ENCODE measurements at regions not wholly inside any gene's neighbourhood (a gene's known extent, or its start where the extent isn't known, plus 50 kb on each side); places are given as distances from the start of the nearest gene placed in this dataset.
"Not testable (repeated sequence)": the region's sequence is repeated elsewhere in the genome, so short reads cannot be mapped to it uniquely, and the experiment has no call there.

GRCh38 chr6:113209315-113209714 lies 647.8 kb upstream of the MARCKS start:
- H3K27ac ChIP-seq (ENCODE audit: low read depth in 1 of 2, low read length in 1 of 2) = no peak overlapping the region
- H3K9me3 ChIP-seq (ENCODE audit: control insufficient read depth in 2 of 2, insufficient read depth in 1 of 2, low read length in 1 of 2) = no peaks in the 10 kb centered on the region
- no peaks in the 10 kb centered on the region for H3K27me3 ChIP-seq (ENCODE audit: control insufficient read depth in 2 of 2, insufficient read depth in 1 of 2, low read length in 1 of 2)
- no peak for DNase-seq (ENCODE audit: low read depth in 6 of 9, low spot score in 9 of 9)
- H3K36me3 ChIP-seq (ENCODE audit: control insufficient read depth in 2 of 2, insufficient read depth in 2 of 2, low read length in 1 of 2) = no peaks in the 10 kb centered on the region
- no peaks in the 10 kb centered on the region for H3K4me1 ChIP-seq (ENCODE audit: control insufficient read depth in 2 of 2, insufficient read depth in 2 of 2, low read length in 2 of 2)
- 85% methylated on average over 5 of the region's 5 CpGs for WGBS
- H3K4me3 ChIP-seq (ENCODE audit: low read length in 2 of 2) = no peak overlapping the region

GRCh38 chr6:113211170-113211569 lies 646.0 kb upstream of the MARCKS start:
- Histone ChIP-seq H3K9me3 (ENCODE audit: control insufficient read depth in 2 of 2, insufficient read depth in 1 of 2, low read length in 1 of 2) (no peaks in the 10 kb centered on the region), H3K4me1 (ENCODE audit: control insufficient read depth in 2 of 2, insufficient read depth in 2 of 2, low read length in 2 of 2) (no peaks in the 10 kb centered on the region), H3K36me3 (ENCODE audit: control insufficient read depth in 2 of 2, insufficient read depth in 2 of 2, low read length in 1 of 2) (no peaks in the 10 kb centered on the region), H3K27me3 (ENCODE audit: control insufficient read depth in 2 of 2, insufficient read depth in 1 of 2, low read length in 1 of 2) (no peaks in the 10 kb centered on the region), H3K4me3 (ENCODE audit: low read length in 2 of 2) (no peak overlapping the region), H3K27ac (ENCODE audit: low read depth in 1 of 2, low read length in 1 of 2) (no peak overlapping the region)
- DNase-seq (ENCODE audit: low read depth in 6 of 9, low spot score in 9 of 9) = no peak

GRCh38 chr6:113219783-113220182 lies 637.4 kb upstream of the MARCKS start:
- Histone ChIP-seq H3K4me1 (ENCODE audit: control insufficient read depth in 2 of 2, insufficient read depth in 2 of 2, low read length in 2 of 2) (no peaks in the 10 kb centered on the region), H3K27ac (ENCODE audit: low read depth in 1 of 2, low read length in 1 of 2) (no peak overlapping the region), H3K4me3 (ENCODE audit: low read length in 2 of 2) (no peak overlapping the region), H3K36me3 (ENCODE audit: control insufficient read depth in 2 of 2, insufficient read depth in 2 of 2, low read length in 1 of 2) (no peaks in the 10 kb centered on the region), H3K9me3 (ENCODE audit: control insufficient read depth in 2 of 2, insufficient read depth in 1 of 2, low read length in 1 of 2) (no peaks in the 10 kb centered on the region), H3K27me3 (ENCODE audit: control insufficient read depth in 2 of 2, insufficient read depth in 1 of 2, low read length in 1 of 2) (no peaks in the 10 kb centered on the region)
- WGBS = 90% methylated on average over 2 of the region's 2 CpGs
- no peak for DNase-seq (ENCODE audit: low read depth in 6 of 9, low spot score in 9 of 9)

DNA sequence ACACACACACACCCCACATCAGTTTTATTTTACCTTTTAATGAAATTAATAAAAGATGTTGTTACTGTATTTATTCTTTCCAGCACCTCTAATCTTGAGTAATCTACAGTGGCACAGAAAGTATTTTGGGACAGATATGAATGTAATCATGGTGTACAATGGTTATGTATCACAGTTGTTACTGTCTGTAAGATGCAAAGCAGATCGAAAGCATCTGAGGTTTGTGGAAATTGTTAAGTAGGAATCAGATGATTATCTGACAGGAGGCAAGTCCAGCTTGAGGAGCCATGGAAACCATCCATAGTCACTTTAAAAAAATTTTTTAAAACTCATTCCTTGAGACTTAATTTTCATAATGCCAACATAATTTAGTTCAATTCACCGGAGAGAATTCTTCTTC lies 636.3 kb upstream of the MARCKS start:
- H3K4me3 ChIP-seq (ENCODE audit: low read length in 2 of 2) = no peak overlapping the region
- DNase-seq (ENCODE audit: low read depth in 6 of 9, low spot score in 9 of 9) = no peak
- H3K4me1 ChIP-seq (ENCODE audit: control insufficient read depth in 2 of 2, insufficient read depth in 2 of 2, low read length in 2 of 2) = no peaks in the 10 kb centered on the region
- no peaks in the 10 kb centered on the region for H3K36me3 ChIP-seq (ENCODE audit: control insufficient read depth in 2 of 2, insufficient read depth in 2 of 2, low read length in 1 of 2)
- H3K9me3 ChIP-seq (ENCODE audit: control insufficient read depth in 2 of 2, insufficient read depth in 1 of 2, low read length in 1 of 2) = no peaks in the 10 kb centered on the region
- H3K27me3 ChIP-seq (ENCODE audit: control insufficient read depth in 2 of 2, insufficient read depth in 1 of 2, low read length in 1 of 2) = no peaks in the 10 kb centered on the region
- WGBS = 96% methylated on average over 2 of the region's 2 CpGs
- H3K27ac ChIP-seq (ENCODE audit: low read depth in 1 of 2, low read length in 1 of 2) = no peak overlapping the region

DNA sequence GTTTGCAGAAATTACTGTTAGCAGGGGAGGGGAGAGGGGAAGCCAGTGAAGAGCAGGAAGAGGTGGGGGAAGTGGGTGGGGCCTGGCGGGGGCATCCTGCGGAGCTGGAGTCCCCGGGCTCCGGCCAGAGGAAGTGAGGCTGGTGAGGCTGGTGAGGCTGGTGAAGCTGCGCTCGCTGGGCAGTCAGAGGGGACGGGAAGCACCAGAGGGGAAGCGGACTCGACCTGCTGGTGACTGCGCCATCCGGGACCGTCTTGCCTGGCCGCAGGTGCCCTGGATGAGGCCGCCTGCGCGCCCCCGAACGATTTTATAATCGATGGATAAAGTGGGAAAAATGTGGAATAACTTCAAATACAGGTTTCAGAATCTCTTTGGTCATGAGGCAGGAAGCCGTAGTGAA lies 635.3 kb upstream of the MARCKS start:
- Histone ChIP-seq H3K27ac (ENCODE audit: low read depth in 1 of 2, low read length in 1 of 2) (no peak overlapping the region), H3K4me3 (ENCODE audit: low read length in 2 of 2) (no peak overlapping the region)
- 93% methylated on average over 20 of the region's 20 CpGs for WGBS

GRCh38 chr6:113246186-113246585 lies 611.0 kb upstream of the MARCKS start:
- WGBS = 97% methylated on average over 1 of the region's 1 CpG
- no peaks in the 10 kb centered on the region for H3K27me3 ChIP-seq (ENCODE audit: control insufficient read depth in 2 of 2, insufficient read depth in 1 of 2, low read length in 1 of 2)
- no peak overlapping the region for H3K27ac ChIP-seq (ENCODE audit: low read depth in 1 of 2, low read length in 1 of 2)
- H3K9me3 ChIP-seq (ENCODE audit: control insufficient read depth in 2 of 2, insufficient read depth in 1 of 2, low read length in 1 of 2) = peaks cover 0 to 2% of the 10 kb centered on the region in 2 donors
- H3K36me3 ChIP-seq (ENCODE audit: control insufficient read depth in 2 of 2, insufficient read depth in 2 of 2, low read length in 1 of 2) = no peaks in the 10 kb centered on the region
- no peak overlapping the region for H3K4me3 ChIP-seq (ENCODE audit: low read length in 2 of 2)
- no peaks in the 10 kb centered on the region for H3K4me1 ChIP-seq (ENCODE audit: control insufficient read depth in 2 of 2, insufficient read depth in 2 of 2, low read length in 2 of 2)
- DNase-seq (ENCODE audit: low read depth in 6 of 9, low spot score in 9 of 9) = no peak

More for the DNA sequence above, 635.3 kb upstream of the MARCKS start:
- Histone ChIP-seq H3K4me1 (ENCODE audit: control insufficient read depth in 2 of 2, insufficient read depth in 2 of 2, low read length in 2 of 2) (no peaks in the 10 kb centered on the region), H3K9me3 (ENCODE audit: control insufficient read depth in 2 of 2, insufficient read depth in 1 of 2, low read length in 1 of 2) (no peaks in the 10 kb centered on the region), H3K27me3 (ENCODE audit: control insufficient read depth in 2 of 2, insufficient read depth in 1 of 2, low read length in 1 of 2) (no peaks in the 10 kb centered on the region), H3K36me3 (ENCODE audit: control insufficient read depth in 2 of 2, insufficient read depth in 2 of 2, low read length in 1 of 2) (no peaks in the 10 kb centered on the region)
- DNase-seq (ENCODE audit: low read depth in 6 of 9, low spot score in 9 of 9) = no peak

- H3K36me3 ChIP-seq (ENCODE audit: control insufficient read depth in 2 of 2, insufficient read depth in 2 of 2, low read length in 1 of 2) = no peaks in the 10 kb centered on the region
- H3K9me3 ChIP-seq (ENCODE audit: control insufficient read depth in 2 of 2, insufficient read depth in 1 of 2, low read length in 1 of 2) = peaks cover 0 to 2% of the 10 kb centered on the region in 2 donors
- no peak overlapping the region for H3K27ac ChIP-seq (ENCODE audit: low read depth in 1 of 2, low read length in 1 of 2)
- H3K4me3 ChIP-seq (ENCODE audit: low read length in 2 of 2) = no peak overlapping the region
- H3K27me3 ChIP-seq (ENCODE audit: control insufficient read depth in 2 of 2, insufficient read depth in 1 of 2, low read length in 1 of 2) = no peaks in the 10 kb centered on the region
- H3K4me1 ChIP-seq (ENCODE audit: control insufficient read depth in 2 of 2, insufficient read depth in 2 of 2, low read length in 2 of 2) = no peaks in the 10 kb centered on the region
- DNase-seq (ENCODE audit: low read depth in 6 of 9, low spot score in 9 of 9) = no peak
- WGBS = 65% methylated on average over 2 of the region's 2 CpGs
These were observed 608.6 kb upstream of the MARCKS start for GRCh38 chr6:113248532-113248931.

GRCh38 chr6:113254194-113254593 lies 603.0 kb upstream of the MARCKS start:
- not testable (repeated sequence) for H3K36me3 ChIP-seq (ENCODE audit: control insufficient read depth in 2 of 2, insufficient read depth in 2 of 2, low read length in 1 of 2); H3K27ac ChIP-seq (ENCODE audit: low read depth in 1 of 2, low read length in 1 of 2); H3K4me3 ChIP-seq (ENCODE audit: low read length in 2 of 2); H3K9me3 ChIP-seq (ENCODE audit: control insufficient read depth in 2 of 2, insufficient read depth in 1 of 2, low read length in 1 of 2); DNase-seq (ENCODE audit: low read depth in 6 of 9, low spot score in 9 of 9); H3K27me3 ChIP-seq (ENCODE audit: control insufficient read depth in 2 of 2, insufficient read depth in 1 of 2, low read length in 1 of 2); H3K4me1 ChIP-seq (ENCODE audit: control insufficient read depth in 2 of 2, insufficient read depth in 2 of 2, low read length in 2 of 2)

DNA sequence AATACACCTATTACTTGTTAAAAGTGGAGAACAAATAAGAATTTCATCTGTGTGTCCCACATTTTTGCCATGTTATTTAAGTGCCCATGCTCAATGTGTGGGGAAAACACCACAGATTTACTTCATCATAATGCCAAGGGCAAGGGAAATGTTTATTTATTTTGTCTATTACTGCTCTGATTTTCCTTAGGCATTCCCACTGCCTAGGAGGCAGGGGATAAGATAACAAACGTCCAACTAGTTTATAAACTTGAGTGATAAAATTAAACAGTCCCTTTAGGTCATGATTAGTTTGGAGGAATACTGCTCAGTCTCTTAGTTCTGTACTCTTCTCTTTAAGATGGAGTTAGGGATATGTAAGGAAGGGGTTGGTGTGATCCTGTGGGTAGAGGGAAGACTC lies 598.4 kb upstream of the MARCKS start:
- no peaks in the 10 kb centered on the region for H3K36me3 ChIP-seq (ENCODE audit: control insufficient read depth in 2 of 2, insufficient read depth in 2 of 2, low read length in 1 of 2)
- WGBS = 80% methylated on average over 1 of the region's 1 CpG
- H3K4me1 ChIP-seq (ENCODE audit: control insufficient read depth in 2 of 2, insufficient read depth in 2 of 2, low read length in 2 of 2) = no peaks in the 10 kb centered on the region
- no peak overlapping the region for H3K4me3 ChIP-seq (ENCODE audit: low read length in 2 of 2)
- H3K27me3 ChIP-seq (ENCODE audit: control insufficient read depth in 2 of 2, insufficient read depth in 1 of 2, low read length in 1 of 2) = no peaks in the 10 kb centered on the region
- H3K9me3 ChIP-seq (ENCODE audit: control insufficient read depth in 2 of 2, insufficient read depth in 1 of 2, low read length in 1 of 2) = peaks cover 0 to 1% of the 10 kb centered on the region in 2 donors
- H3K27ac ChIP-seq (ENCODE audit: low read depth in 1 of 2, low read length in 1 of 2) = no peak overlapping the region
- no peak for DNase-seq (ENCODE audit: low read depth in 6 of 9, low spot score in 9 of 9)

DNA sequence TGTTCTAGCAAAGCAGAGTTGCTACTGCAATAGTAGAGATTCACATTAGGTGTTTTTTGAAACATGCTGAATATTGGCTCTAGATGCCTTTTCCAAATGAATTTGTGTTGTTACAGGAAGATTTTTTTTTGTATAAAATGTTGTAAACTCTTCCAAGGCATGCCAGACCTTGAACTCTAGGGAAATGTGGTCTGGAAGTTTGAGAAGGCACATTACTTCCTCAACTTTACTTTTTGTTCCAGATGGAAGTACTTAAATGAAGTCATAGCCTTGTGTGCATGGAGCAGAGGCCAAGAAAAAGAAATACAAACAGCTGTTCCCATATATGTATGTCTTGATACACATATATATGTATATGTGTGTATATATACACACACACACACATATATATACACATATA lies 585.7 kb upstream of the MARCKS start:
- Histone ChIP-seq H3K9me3 (ENCODE audit: control insufficient read depth in 2 of 2, insufficient read depth in 1 of 2, low read length in 1 of 2) (peaks cover 1 to 13% of the 10 kb centered on the region in 2 donors), H3K4me3 (ENCODE audit: low read length in 2 of 2) (no peak overlapping the region), H3K27me3 (ENCODE audit: control insufficient read depth in 2 of 2, insufficient read depth in 1 of 2, low read length in 1 of 2) (no peaks in the 10 kb centered on the region), H3K27ac (ENCODE audit: low read depth in 1 of 2, low read length in 1 of 2) (no peak overlapping the region), H3K36me3 (ENCODE audit: control insufficient read depth in 2 of 2, insufficient read depth in 2 of 2, low read length in 1 of 2) (no peaks in the 10 kb centered on the region), H3K4me1 (ENCODE audit: control insufficient read depth in 2 of 2, insufficient read depth in 2 of 2, low read length in 2 of 2) (no peaks in the 10 kb centered on the region)
- DNase-seq (ENCODE audit: low read depth in 6 of 9, low spot score in 9 of 9) = no peak

All from thymus (tissue), 11 donors.